ENCODE measurements at regions not wholly inside any gene's neighbourhood (a gene's known extent, or its start where the extent isn't known, plus 50 kb on each side); places are given as distances from the start of the nearest gene placed in this dataset.

- TF ChIP-seq CTCF (IDR thresholded peaks at IDR 0.05), result no peak
- TF ChIP-seq POLR2A (IDR thresholded peaks at IDR 0.05), result no peak
These were observed 584.2 kb downstream of the SPRY1 start for GRCh38 chr4:123980736-123981300.
